Keratinocyte (primary cell): ENCODE measurements at regions not wholly inside any gene's neighbourhood (a gene's known extent, or its start where the extent isn't known, plus 50 kb on each side); places are given as distances from the start of the nearest gene placed in this dataset.

Source experiments
- DNase-seq: peaks from one replicate; pipeline ENCODE4 v3.0.0-alpha.2; 2011; ENCODE audit warnings: low read depth, missing footprints, low spot score
- FAIRE-seq: peaks from 2 replicates; lab custom pipeline; 2011; peaks lifted over from hg19 to GRCh38; lab: Jason Lieb, UNC
- H2AFZ ChIP-seq: 2 replicates; pipeline ENCODE4 v1.6.0; 2012; ENCODE audit warnings: low read length, control low read depth, inconsistent platforms; ENCODE audit not compliant: control insufficient read depth
- H3K27ac ChIP-seq: 2 replicates; pipeline ENCODE4 v1.5.1; 2011; ENCODE audit warnings: low read length; ENCODE audit not compliant: control insufficient read depth, insufficient read depth
- H3K27me3 ChIP-seq: 3 replicates; pipeline ENCODE4 v1.6.0; 2011; ENCODE audit warnings: low read length; ENCODE audit not compliant: control insufficient read depth, insufficient read depth; ENCODE audit errors: extremely low read depth
- H3K36me3 ChIP-seq, 2 experiments: 2 replicates in 1 of 2; 3 replicates in 1 of 2; pipeline ENCODE4 v1.5.1; 2011; ENCODE audit warnings: low read length in 2 of 2, mild to moderate bottlenecking in 1 of 2; ENCODE audit not compliant: control insufficient read depth in 2 of 2, insufficient read depth in 2 of 2; ENCODE audit errors: extremely low read depth in 1 of 2
- H3K4me1 ChIP-seq: 3 replicates; pipeline ENCODE4 v1.5.1; 2011; ENCODE audit warnings: low read length; ENCODE audit not compliant: control insufficient read depth, insufficient read depth; ENCODE audit errors: extremely low read depth
- H3K4me2 ChIP-seq: 3 replicates; pipeline ENCODE4 v1.6.0; 2011; ENCODE audit warnings: low read depth, low read length; ENCODE audit not compliant: control insufficient read depth, insufficient read depth; ENCODE audit errors: extremely low read depth
- H3K4me3 ChIP-seq, 3 experiments: fragments of 200-600 bp in 1 of 3; sonication (generic) in 1 of 3; 2 replicates in 2 of 3; 3 replicates in 1 of 3; pipeline ENCODE4 v1.5.1; 2011 to 2016; ENCODE audit warnings: low read length in 3 of 3, mild to moderate bottlenecking in 3 of 3, control low read depth in 2 of 3, inconsistent platforms in 1 of 3, low read depth in 1 of 3, mixed read lengths in 1 of 3, mixed run types in 1 of 3, moderate library complexity in 1 of 3; ENCODE audit not compliant: control insufficient read depth in 2 of 3, insufficient read depth in 2 of 3; ENCODE audit errors: extremely low read depth in 1 of 3
- H3K79me2 ChIP-seq: 2 replicates; pipeline ENCODE4 v1.6.0; 2012; ENCODE audit warnings: low read length; ENCODE audit not compliant: control insufficient read depth, insufficient read depth
- H3K9ac ChIP-seq: 3 replicates; pipeline ENCODE4 v1.6.0; 2011; ENCODE audit warnings: low read length; ENCODE audit not compliant: control insufficient read depth, insufficient read depth; ENCODE audit errors: extremely low read depth
- H3K9me1 ChIP-seq: 3 replicates; pipeline ENCODE4 v1.6.0; 2011; ENCODE audit warnings: low read length; ENCODE audit not compliant: control insufficient read depth, insufficient read depth; ENCODE audit errors: extremely low read depth
- H3K9me3 ChIP-seq: 2 replicates; pipeline ENCODE4 v1.5.1; 2012; ENCODE audit warnings: low read depth, low read length; ENCODE audit not compliant: control insufficient read depth
- H4K20me1 ChIP-seq: 3 replicates; pipeline ENCODE4 v1.6.0; 2011; ENCODE audit warnings: low read length; ENCODE audit not compliant: control insufficient read depth, insufficient read depth; ENCODE audit errors: extremely low read depth
- EZH2 ChIP-seq: IDR thresholded peaks from one replicate; pipeline ENCODE4 v1.6.1; 2012; ENCODE audit warnings: inconsistent platforms, mild to moderate bottlenecking, low read length, moderate library complexity
- dilution Hi-C: fragments of 300-500 bp; cut with MboI; formaldehyde crosslinking; loops from one replicate; pipeline ENCODE4 v1.7.0; 2020; ENCODE audit warnings: low sequenced_read_pairs; ENCODE audit not compliant: extremely low pct_ligation_motif_present
- TF ChIP-seq, protein P1 (sequence below), 3 experiments: IDR thresholded peaks in 1 of 3; conservative IDR thresholded peaks in 1 of 3; optimal IDR thresholded peaks in 1 of 3; 2 replicates in 2 of 3; 3 replicates in 1 of 3; pipeline versions ENCODE3 to v1.5.1; 2011; ENCODE audit warnings: low read length in 3 of 3, mild to moderate bottlenecking in 3 of 3, moderate library complexity in 2 of 3, control low read depth in 1 of 3, inconsistent platforms in 1 of 3; ENCODE audit not compliant: insufficient read depth in 2 of 3; ENCODE audit errors: extremely low read depth in 1 of 3

DNA sequence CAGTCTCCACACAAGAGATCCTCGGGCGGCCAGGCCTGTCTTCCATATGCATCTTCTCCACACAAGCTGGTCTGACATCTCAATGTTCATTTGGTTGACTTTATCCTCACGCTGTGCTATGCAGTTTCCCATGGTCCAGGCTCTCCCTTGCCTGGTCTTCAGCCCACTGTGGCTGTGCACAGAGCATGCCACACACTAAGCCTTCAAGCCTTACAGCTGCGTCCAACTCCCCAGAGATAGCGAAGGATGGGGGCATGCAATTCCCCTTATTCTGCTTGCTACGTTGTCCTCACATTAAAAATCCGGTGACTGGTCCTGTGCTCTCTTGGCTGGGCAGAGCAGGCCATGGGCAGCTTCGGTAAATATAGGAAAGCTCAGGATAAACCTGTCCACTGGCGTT is 188.7 kb upstream of the TCERG1L start:
- DNase-seq (no peak), FAIRE-seq (no peak)
- Histone ChIP-seq H3K27ac (no peak overlapping the region), H3K36me3 (no peaks in the 10 kb centered on the region), H2AFZ (no peak overlapping the region), H3K4me2 (no peak overlapping the region), H3K9me3 (peaks cover 9% of the 10 kb centered on the region), H3K4me3 (no peak overlapping the region), H3K4me1 (no peaks in the 10 kb centered on the region), H3K9ac (no peak overlapping the region), H3K9me1 (no peaks in the 10 kb centered on the region), H3K79me2 (no peaks in the 10 kb centered on the region), H4K20me1 (no peaks in the 10 kb centered on the region), H3K27me3 (no peaks in the 10 kb centered on the region)
- TF ChIP-seq EZH2, result no peak
- TF ChIP-seq, protein P1, sequence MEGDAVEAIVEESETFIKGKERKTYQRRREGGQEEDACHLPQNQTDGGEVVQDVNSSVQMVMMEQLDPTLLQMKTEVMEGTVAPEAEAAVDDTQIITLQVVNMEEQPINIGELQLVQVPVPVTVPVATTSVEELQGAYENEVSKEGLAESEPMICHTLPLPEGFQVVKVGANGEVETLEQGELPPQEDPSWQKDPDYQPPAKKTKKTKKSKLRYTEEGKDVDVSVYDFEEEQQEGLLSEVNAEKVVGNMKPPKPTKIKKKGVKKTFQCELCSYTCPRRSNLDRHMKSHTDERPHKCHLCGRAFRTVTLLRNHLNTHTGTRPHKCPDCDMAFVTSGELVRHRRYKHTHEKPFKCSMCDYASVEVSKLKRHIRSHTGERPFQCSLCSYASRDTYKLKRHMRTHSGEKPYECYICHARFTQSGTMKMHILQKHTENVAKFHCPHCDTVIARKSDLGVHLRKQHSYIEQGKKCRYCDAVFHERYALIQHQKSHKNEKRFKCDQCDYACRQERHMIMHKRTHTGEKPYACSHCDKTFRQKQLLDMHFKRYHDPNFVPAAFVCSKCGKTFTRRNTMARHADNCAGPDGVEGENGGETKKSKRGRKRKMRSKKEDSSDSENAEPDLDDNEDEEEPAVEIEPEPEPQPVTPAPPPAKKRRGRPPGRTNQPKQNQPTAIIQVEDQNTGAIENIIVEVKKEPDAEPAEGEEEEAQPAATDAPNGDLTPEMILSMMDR (optimal IDR thresholded peaks at IDR 0.05 in 1 of 3, IDR thresholded peaks at IDR 0.05 in 1 of 3, conservative IDR thresholded peaks at IDR 0.05 in 1 of 3; ENCODE audit: extremely low read depth in 1 of 3, insufficient read depth in 2 of 3, low read length in 3 of 3), result no peak
- dilution Hi-C loops, result no loop called here

DNA sequence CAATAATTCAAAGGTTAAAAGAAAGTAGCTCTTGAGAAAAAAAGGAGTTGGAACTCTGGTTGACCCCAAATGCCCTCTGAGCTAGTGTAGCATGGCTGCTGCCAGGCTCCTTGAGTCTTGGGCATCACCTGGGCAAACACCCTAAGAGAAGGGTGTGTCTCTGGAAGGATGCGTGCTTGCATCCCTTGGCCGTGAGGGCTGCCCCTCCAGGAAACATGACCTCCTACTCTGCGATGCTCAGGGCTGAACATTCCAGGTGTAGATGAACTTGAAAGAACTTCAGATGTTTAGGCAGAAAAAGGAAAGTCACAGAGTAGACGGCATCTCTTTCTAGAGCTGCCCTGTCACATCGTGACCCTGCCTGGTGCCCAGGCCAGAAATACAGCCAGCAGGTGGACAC is 189.4 kb upstream of the TCERG1L start:
- Histone ChIP-seq H3K27me3 (no peaks in the 10 kb centered on the region), H3K27ac (no peak overlapping the region), H3K79me2 (no peaks in the 10 kb centered on the region), H3K36me3 (no peaks in the 10 kb centered on the region), H2AFZ (no peak overlapping the region), H4K20me1 (no peaks in the 10 kb centered on the region), H3K4me1 (no peaks in the 10 kb centered on the region), H3K9me1 (no peaks in the 10 kb centered on the region), H3K4me2 (no peak overlapping the region), H3K4me3 (no peak overlapping the region), H3K9me3 (peaks cover 9% of the 10 kb centered on the region), H3K9ac (no peak overlapping the region)
- DNase-seq (no peak), FAIRE-seq (no peak)
- dilution Hi-C loops, result no loop called here
- TF ChIP-seq EZH2, result no peak
- TF ChIP-seq, protein P1 (optimal IDR thresholded peaks at IDR 0.05 in 1 of 3, IDR thresholded peaks at IDR 0.05 in 1 of 3, conservative IDR thresholded peaks at IDR 0.05 in 1 of 3; ENCODE audit: extremely low read depth in 1 of 3, insufficient read depth in 2 of 3, low read length in 3 of 3), result no peak
